ENCODE measurements at regions not wholly inside any gene's neighbourhood (a gene's known extent, or its start where the extent isn't known, plus 50 kb on each side); places are given as distances from the start of the nearest gene placed in this dataset.

DNA sequence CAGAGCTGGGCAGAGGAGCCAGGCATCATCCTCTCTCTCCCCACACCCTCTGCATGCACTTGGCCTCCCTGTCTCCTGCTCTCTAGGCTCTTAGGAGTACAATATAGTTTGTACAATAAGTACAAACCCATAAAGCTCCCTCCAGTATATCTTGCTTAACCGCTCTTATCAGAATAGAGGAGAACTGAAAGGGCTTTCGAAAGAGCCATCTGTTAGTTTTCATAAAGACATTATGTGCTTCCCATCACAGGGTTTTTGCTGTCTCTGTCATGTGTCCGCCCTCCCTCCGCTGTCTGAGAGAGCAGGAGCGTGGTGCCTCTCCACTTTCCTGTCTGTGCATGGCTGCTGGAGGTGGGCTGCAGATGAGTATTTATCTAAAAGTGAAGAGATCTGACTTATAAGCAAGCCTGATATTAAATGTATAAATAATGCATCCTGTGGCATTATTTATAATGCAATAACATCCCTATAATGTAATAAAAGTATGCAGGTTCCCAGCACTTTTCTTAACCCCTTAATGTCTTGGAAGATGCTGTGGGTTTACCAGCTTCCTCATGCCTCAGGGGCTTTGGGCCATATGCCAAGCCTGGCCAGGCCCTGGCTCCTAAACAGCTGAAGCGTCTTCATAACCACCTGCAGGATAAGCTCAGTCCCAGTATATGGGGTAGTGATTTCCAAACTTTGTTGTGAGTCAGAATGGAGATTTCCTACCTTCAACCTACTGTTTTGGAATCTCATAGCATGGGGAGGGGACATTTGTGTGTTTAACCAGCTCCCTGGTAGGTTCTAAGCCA lies 297.1 kb downstream of the DHX35 start:
- Histone ChIP-seq H3K36me3 (no peaks in the 10 kb centered on the region), H3K27ac (no peak overlapping the region), H3K4me3 (no peak overlapping the region), H3K9me3 (no peaks in the 10 kb centered on the region), H3K27me3 (no peaks in the 10 kb centered on the region), H3K4me1 (no peaks in the 10 kb centered on the region)
- WGBS, 2 donors (ENCODE audit: low coverage in 1 of 2): 47 to 58% methylated on average over 5 to 6 of the region's 6 CpGs
- TF ChIP-seq, protein P1, sequence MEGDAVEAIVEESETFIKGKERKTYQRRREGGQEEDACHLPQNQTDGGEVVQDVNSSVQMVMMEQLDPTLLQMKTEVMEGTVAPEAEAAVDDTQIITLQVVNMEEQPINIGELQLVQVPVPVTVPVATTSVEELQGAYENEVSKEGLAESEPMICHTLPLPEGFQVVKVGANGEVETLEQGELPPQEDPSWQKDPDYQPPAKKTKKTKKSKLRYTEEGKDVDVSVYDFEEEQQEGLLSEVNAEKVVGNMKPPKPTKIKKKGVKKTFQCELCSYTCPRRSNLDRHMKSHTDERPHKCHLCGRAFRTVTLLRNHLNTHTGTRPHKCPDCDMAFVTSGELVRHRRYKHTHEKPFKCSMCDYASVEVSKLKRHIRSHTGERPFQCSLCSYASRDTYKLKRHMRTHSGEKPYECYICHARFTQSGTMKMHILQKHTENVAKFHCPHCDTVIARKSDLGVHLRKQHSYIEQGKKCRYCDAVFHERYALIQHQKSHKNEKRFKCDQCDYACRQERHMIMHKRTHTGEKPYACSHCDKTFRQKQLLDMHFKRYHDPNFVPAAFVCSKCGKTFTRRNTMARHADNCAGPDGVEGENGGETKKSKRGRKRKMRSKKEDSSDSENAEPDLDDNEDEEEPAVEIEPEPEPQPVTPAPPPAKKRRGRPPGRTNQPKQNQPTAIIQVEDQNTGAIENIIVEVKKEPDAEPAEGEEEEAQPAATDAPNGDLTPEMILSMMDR (IDR thresholded peaks at IDR 0.05): no peak
- TF ChIP-seq POLR2AphosphoS5 (IDR thresholded peaks at IDR 0.05): no peak
- no peak for TF ChIP-seq POLR2A (IDR thresholded peaks at IDR 0.05)
- TF ChIP-seq EP300 (IDR thresholded peaks at IDR 0.05): no peak
- ATAC-seq: no peak

DNA sequence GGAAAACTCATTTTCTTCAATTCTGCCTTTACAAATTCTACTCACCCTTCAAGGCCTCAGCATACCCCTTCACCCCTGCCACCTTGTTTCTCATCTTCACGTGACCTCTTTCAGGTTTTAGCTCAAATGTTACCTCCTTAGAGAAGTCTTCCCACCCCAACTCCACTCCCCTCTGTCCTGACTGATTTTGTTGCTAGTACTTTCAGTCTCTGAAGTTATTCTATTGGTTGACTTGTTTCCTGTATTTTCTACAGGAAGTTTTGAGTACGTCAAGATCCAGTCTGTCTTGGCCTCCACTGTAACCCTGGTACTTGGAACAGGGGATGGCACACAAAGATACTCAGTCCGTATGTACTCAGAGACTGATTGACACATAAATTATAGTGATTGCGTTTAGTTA lies 296.1 kb downstream of the DHX35 start:
- no peaks in the 10 kb centered on the region for H3K27me3 ChIP-seq
- H3K4me1 ChIP-seq: no peaks in the 10 kb centered on the region
- H3K4me3 ChIP-seq: no peak overlapping the region
- WGBS, 2 donors (ENCODE audit: low coverage in 1 of 2): 91 to 97% methylated on average over 3 to 4 of the region's 4 CpGs
- no peak for ATAC-seq
- TF ChIP-seq POLR2A (IDR thresholded peaks at IDR 0.05): no peak
- no peak for TF ChIP-seq POLR2AphosphoS5 (IDR thresholded peaks at IDR 0.05)
- TF ChIP-seq, protein P1 (IDR thresholded peaks at IDR 0.05): no peak
- no peak for TF ChIP-seq EP300 (IDR thresholded peaks at IDR 0.05)
- no peaks in the 10 kb centered on the region for H3K9me3 ChIP-seq
- H3K27ac ChIP-seq: no peak overlapping the region
- no peaks in the 10 kb centered on the region for H3K36me3 ChIP-seq

DNA sequence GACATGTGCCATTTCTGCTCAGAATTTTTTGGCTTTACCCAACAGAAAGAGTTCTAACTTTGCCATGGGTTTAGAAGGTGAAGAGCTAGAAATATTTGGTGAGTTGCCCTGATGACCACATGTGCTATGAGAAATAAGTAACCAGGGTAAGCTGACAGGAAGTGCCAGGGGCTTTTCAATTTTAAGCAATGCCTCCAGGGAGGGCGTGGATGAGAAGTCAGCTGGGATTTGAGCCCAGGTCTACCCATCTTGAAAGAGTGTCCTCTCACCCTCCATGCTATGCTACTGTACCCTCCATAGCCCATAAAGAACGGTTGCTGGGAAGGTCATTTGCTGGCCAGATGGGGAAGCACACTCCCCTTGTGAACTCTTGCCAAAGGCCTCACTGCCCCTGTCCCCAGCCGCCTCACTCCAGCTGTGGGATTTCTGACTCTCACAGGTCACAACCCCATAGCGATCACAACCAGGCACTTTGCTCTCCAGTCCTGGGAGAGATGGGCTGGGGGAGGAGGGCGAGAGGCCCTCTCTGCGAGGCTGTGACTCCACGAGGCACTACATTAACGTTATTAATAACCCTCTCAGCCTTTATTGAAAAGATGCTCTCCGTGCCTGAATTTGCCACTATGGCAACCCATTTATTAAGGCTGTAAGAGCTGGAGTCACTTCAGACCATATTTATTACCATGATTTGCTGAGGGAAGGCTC lies 291.1 kb downstream of the DHX35 start:
- Histone ChIP-seq H3K36me3 (no peaks in the 10 kb centered on the region), H3K27me3 (no peaks in the 10 kb centered on the region), H3K4me3 (no peak overlapping the region), H3K9me3 (no peaks in the 10 kb centered on the region), H3K4me1 (no peaks in the 10 kb centered on the region), H3K27ac (no peak overlapping the region)
- WGBS, 2 donors (ENCODE audit: low coverage in 1 of 2): 38 to 48% methylated on average over 1 to 3 of the region's 9 CpGs
- ATAC-seq: no peak
- TF ChIP-seq, protein P1 (IDR thresholded peaks at IDR 0.05): no peak
- no peak for TF ChIP-seq POLR2A (IDR thresholded peaks at IDR 0.05)
- TF ChIP-seq POLR2AphosphoS5 (IDR thresholded peaks at IDR 0.05): no peak
- no peak for TF ChIP-seq EP300 (IDR thresholded peaks at IDR 0.05)

DNA sequence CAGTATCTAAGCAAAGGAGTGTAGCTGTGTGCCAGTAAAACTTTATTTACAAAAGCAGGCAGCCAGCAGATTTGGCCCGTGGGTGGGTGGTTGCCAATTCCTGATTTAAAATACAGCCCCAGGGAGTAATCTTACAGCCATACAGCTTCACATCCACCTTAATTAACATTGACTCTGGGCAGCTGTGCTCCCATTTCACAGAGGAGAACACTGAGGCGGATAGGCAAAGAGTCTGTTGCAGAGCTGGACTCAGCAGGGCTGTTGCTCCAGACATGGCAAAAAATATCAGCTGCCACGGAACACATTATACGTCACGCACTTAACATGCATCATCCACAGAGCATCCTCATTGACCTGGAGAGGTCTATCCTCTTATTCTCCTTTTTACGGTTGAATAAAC lies 289.9 kb downstream of the DHX35 start:
- Histone ChIP-seq H3K4me3 (no peak overlapping the region), H3K4me1 (no peaks in the 10 kb centered on the region), H3K27ac (no peak overlapping the region), H3K27me3 (no peaks in the 10 kb centered on the region), H3K36me3 (no peaks in the 10 kb centered on the region), H3K9me3 (no peaks in the 10 kb centered on the region)
- 85% methylated on average over 5 to 6 of the region's 6 CpGs for whole genome bisulfite sequencing, 2 donors (ENCODE audit: low coverage in 1 of 2)
- ATAC-seq: no peak
- no peak for TF ChIP-seq EP300 (IDR thresholded peaks at IDR 0.05)
- TF ChIP-seq POLR2A (IDR thresholded peaks at IDR 0.05): no peak
- TF ChIP-seq, protein P1 (IDR thresholded peaks at IDR 0.05): no peak
- no peak for TF ChIP-seq POLR2AphosphoS5 (IDR thresholded peaks at IDR 0.05)

DNA sequence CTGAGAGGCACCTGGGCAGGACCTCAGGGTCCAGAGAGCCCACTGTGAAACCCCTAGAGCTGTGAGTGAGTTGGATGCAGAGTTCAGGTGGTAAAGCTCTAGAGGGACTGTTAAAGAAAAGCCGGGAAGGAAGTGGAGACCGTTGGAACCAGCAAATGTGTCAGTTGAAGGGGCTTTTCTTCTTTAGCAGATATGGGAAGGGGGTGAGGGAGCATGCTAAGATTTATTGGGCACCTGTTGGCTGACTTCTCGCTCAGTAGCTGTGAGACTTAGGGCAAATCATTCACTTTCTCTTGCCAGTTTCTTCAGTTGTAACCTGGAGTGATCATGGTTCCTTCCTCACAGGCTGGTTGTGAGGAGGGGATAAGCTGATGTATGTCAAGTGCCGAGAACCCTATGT lies 287.7 kb downstream of the DHX35 start:
- Histone ChIP-seq H3K27ac (no peak overlapping the region), H3K4me3 (no peak overlapping the region), H3K9me3 (no peaks in the 10 kb centered on the region), H3K27me3 (peaks cover under 1% of the 10 kb centered on the region), H3K36me3 (no peaks in the 10 kb centered on the region), H3K4me1 (no peaks in the 10 kb centered on the region)
- 81 to 82% methylated on average over 4 of the region's 4 CpGs for WGBS, 2 donors (ENCODE audit: low coverage in 1 of 2)
- TF ChIP-seq POLR2A (IDR thresholded peaks at IDR 0.05) (no peak), POLR2AphosphoS5 (IDR thresholded peaks at IDR 0.05) (no peak), EP300 (IDR thresholded peaks at IDR 0.05) (no peak)
- TF ChIP-seq, protein P1 (IDR thresholded peaks at IDR 0.05): no peak
- ATAC-seq: no peak
